ENCODE measurements at regions not wholly inside any gene's neighbourhood (a gene's known extent, or its start where the extent isn't known, plus 50 kb on each side); places are given as distances from the start of the nearest gene placed in this dataset.

DNA sequence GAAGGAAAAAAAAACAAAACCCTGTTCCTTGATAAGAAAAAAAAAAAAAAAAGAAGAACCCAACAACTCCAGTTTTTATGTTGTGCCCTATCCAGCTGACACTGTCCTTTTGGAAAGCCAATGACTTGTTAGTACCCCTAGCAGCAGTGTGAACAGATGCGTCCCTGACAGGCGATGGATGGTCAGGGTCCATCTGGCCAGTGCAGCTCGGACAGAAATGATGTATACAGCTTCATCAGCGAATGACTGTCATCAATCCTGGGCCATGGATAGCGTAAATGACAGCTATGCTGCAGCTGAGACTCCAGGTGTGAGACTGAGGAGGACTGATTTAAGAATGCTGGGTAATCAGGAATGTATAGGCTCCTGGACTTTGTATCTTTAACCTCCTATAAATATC is 318.8 kb upstream of the FIGN start:
- Histone ChIP-seq H3K9me3 (ENCODE audit: low read length) (no peaks in the 10 kb centered on the region), H3K27me3 (ENCODE audit: low read length) (no peaks in the 10 kb centered on the region), H3K27ac (ENCODE audit: low read length) (no peak overlapping the region), H3K9me2 (replicated peaks; ENCODE audit: insufficient read depth, low read length) (no peaks in the 10 kb centered on the region), H4K20me1 (ENCODE audit: insufficient read depth, low read depth, low read length) (no peaks in the 10 kb centered on the region), H3K79me2 (ENCODE audit: low read length) (no peaks in the 10 kb centered on the region), H3K36me3 (ENCODE audit: insufficient read depth, low read length) (no peaks in the 10 kb centered on the region), H2AFZ (ENCODE audit: low read length) (no peak overlapping the region), H3K4me2 (ENCODE audit: low read depth, low read length, poor library complexity, severe bottlenecking) (no peak overlapping the region), H3K4me1 (ENCODE audit: low read length) (no peaks in the 10 kb centered on the region), H3K9ac (ENCODE audit: low read length) (no peak overlapping the region), H3K4me3 (ENCODE audit: low read length) (no peak overlapping the region)
- DNase-seq, result no peak

DNA sequence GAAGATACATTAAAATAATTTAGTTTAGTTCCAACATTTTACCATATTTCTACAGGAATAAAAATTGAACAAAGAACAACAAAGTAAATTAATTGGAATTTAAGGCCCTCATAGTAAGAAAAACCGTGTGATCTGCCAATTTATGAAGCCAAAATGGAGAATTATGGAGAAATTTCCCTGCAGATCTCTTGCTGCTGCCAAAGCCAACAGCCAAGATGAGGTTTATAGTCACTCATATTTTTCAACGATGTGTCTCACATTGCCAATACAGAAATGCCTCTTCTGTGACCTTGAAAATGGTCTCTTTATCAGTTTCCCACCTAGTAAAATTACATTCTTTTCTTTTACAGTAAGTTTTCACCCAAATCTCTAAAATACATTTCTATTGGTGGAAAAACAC is 317.2 kb upstream of the FIGN start:
- Histone ChIP-seq H3K4me2 (ENCODE audit: low read depth, low read length, poor library complexity, severe bottlenecking) (no peak overlapping the region), H3K79me2 (ENCODE audit: low read length) (no peaks in the 10 kb centered on the region), H3K27me3 (ENCODE audit: low read length) (no peaks in the 10 kb centered on the region)

DNA sequence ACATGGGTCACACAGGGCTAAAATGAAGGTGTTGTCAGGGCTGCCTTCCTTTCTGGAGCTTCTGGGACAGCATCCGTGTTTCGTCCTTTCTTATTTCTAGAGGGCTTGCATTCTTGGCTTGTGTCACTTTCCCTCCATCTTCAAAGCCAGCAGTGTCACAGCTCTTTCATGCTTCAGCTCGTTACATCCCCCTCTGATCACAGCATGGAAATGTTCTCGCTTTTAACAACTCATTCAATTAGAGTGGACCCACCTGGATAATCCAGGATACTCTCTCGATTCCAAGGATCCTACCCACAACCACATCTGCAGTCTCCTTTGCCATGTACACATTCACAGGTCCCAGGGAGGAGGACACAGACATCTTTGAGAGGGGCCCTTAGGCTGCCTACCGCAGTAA is 316.2 kb upstream of the FIGN start:
- H3K9me3 ChIP-seq (ENCODE audit: low read length), result no peaks in the 10 kb centered on the region
- H3K79me2 ChIP-seq (ENCODE audit: low read length), result no peaks in the 10 kb centered on the region

More for the DNA sequence above, 317.2 kb upstream of the FIGN start:
- no peak for DNase-seq
- no peaks in the 10 kb centered on the region for H3K9me3 ChIP-seq (ENCODE audit: low read length)
- no peak overlapping the region for H2AFZ ChIP-seq (ENCODE audit: low read length)
- no peaks in the 10 kb centered on the region for H4K20me1 ChIP-seq (ENCODE audit: insufficient read depth, low read depth, low read length)
- no peaks in the 10 kb centered on the region for H3K36me3 ChIP-seq (ENCODE audit: insufficient read depth, low read length)
- no peak overlapping the region for H3K9ac ChIP-seq (ENCODE audit: low read length)
- no peaks in the 10 kb centered on the region for H3K4me1 ChIP-seq (ENCODE audit: low read length)
- H3K4me3 ChIP-seq (ENCODE audit: low read length), result no peak overlapping the region
- H3K27ac ChIP-seq (ENCODE audit: low read length), result no peak overlapping the region
- H3K9me2 ChIP-seq (replicated peaks; ENCODE audit: insufficient read depth, low read length), result no peaks in the 10 kb centered on the region

DNA sequence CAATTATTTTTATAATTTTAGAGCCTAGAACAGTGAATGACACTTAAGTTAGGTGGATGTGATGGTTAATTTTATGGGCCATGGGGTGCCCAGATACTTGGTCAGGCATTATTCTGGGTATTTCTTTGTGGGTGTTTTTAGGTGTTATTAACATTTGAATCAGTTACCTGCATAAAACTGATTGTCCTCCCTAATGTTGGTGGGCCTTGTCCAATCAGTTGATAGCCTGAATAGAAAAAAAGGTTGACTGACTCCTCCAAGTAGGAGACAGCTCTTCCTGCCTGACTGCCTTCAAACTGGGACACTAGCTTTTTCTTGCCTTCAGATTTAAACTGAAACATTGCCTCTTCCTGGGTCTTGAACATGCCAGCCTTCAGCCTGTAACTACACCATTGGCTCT is 312.9 kb upstream of the FIGN start:
- Histone ChIP-seq H3K36me3 (ENCODE audit: insufficient read depth, low read length) (no peaks in the 10 kb centered on the region), H4K20me1 (ENCODE audit: insufficient read depth, low read depth, low read length) (no peaks in the 10 kb centered on the region), H3K9ac (ENCODE audit: low read length) (no peak overlapping the region), H3K79me2 (ENCODE audit: low read length) (no peaks in the 10 kb centered on the region), H3K4me1 (ENCODE audit: low read length) (no peaks in the 10 kb centered on the region), H3K27me3 (ENCODE audit: low read length) (no peaks in the 10 kb centered on the region), H3K4me2 (ENCODE audit: low read depth, low read length, poor library complexity, severe bottlenecking) (no peak overlapping the region), H2AFZ (ENCODE audit: low read length) (no peak overlapping the region), H3K9me3 (ENCODE audit: low read length) (no peaks in the 10 kb centered on the region; the same call in 1 of the 2 replicates), H3K9me2 (replicated peaks; ENCODE audit: insufficient read depth, low read length) (no peaks in the 10 kb centered on the region), H3K4me3 (ENCODE audit: low read length) (no peak overlapping the region), H3K27ac (ENCODE audit: low read length) (no peak overlapping the region)
- no peak for DNase-seq

More for the DNA sequence above, 316.2 kb upstream of the FIGN start:
- H4K20me1 ChIP-seq (ENCODE audit: insufficient read depth, low read depth, low read length), result no peaks in the 10 kb centered on the region
- H3K36me3 ChIP-seq (ENCODE audit: insufficient read depth, low read length), result no peaks in the 10 kb centered on the region
- H3K27ac ChIP-seq (ENCODE audit: low read length), result no peak overlapping the region
- no peak overlapping the region for H3K4me3 ChIP-seq (ENCODE audit: low read length)
- H2AFZ ChIP-seq (ENCODE audit: low read length), result no peak overlapping the region
- H3K4me1 ChIP-seq (ENCODE audit: low read length), result no peaks in the 10 kb centered on the region
- no peak for DNase-seq
- H3K27me3 ChIP-seq (ENCODE audit: low read length), result no peaks in the 10 kb centered on the region
- no peak overlapping the region for H3K4me2 ChIP-seq (ENCODE audit: low read depth, low read length, poor library complexity, severe bottlenecking)
- no peaks in the 10 kb centered on the region for H3K9me2 ChIP-seq (replicated peaks; ENCODE audit: insufficient read depth, low read length)
- no peak overlapping the region for H3K9ac ChIP-seq (ENCODE audit: low read length)

DNA sequence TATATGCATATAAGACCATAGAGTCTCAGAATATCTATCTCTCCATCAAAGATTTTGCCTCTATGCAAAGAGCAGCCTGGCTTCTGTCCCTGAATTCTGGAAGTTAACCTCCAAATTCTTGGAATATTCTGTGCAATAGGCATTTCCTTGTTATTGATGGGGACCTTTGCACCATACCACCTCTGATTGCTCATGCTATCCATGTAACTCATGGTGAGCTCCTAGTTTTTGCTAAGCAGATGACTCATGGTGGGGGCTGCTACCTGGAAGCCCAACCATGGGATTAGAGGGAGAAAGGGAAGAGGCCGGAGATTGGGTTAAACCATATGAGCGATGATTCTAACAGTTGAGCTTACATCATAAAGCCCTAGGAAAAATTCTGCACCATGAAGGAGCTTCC is 310.2 kb upstream of the FIGN start:
- Histone ChIP-seq H3K9me2 (replicated peaks; ENCODE audit: insufficient read depth, low read length) (no peaks in the 10 kb centered on the region), H3K79me2 (ENCODE audit: low read length) (no peaks in the 10 kb centered on the region), H3K36me3 (ENCODE audit: insufficient read depth, low read length) (no peaks in the 10 kb centered on the region), H3K9me3 (ENCODE audit: low read length) (no peaks in the 10 kb centered on the region; the same call in 1 of the 2 replicates), H3K4me3 (ENCODE audit: low read length) (no peak overlapping the region), H2AFZ (ENCODE audit: low read length) (no peak overlapping the region), H3K9ac (ENCODE audit: low read length) (no peak overlapping the region), H3K27me3 (ENCODE audit: low read length) (no peaks in the 10 kb centered on the region), H4K20me1 (ENCODE audit: insufficient read depth, low read depth, low read length) (no peaks in the 10 kb centered on the region), H3K27ac (ENCODE audit: low read length) (no peak overlapping the region), H3K4me2 (ENCODE audit: low read depth, low read length, poor library complexity, severe bottlenecking) (no peak overlapping the region), H3K4me1 (ENCODE audit: low read length) (no peaks in the 10 kb centered on the region)
- DNase-seq, result no peak

DNA sequence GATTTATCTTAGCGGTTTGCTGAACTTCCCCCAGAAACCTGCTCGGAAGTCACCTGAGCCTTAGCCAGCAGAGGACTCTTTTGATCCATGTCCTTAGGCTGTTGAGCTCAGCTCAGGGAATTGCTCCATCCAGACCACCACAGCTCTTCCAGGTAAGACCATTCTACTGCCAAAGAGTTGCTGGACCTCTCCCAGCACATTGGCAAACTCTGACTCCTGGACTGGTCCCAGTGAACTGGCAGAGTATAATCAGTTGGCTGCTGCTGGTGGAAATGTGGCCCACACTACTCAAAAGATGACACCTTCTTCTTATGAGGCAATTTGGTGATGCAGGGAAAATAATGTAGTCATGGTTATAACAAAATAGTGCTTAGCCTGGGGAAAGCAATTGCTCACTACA is 308.8 kb upstream of the FIGN start:
- Histone ChIP-seq H3K27me3 (ENCODE audit: low read length) (no peaks in the 10 kb centered on the region), H3K36me3 (ENCODE audit: insufficient read depth, low read length) (no peaks in the 10 kb centered on the region), H2AFZ (ENCODE audit: low read length) (no peak overlapping the region), H3K79me2 (ENCODE audit: low read length) (no peaks in the 10 kb centered on the region), H3K4me2 (ENCODE audit: low read depth, low read length, poor library complexity, severe bottlenecking) (no peak overlapping the region), H3K4me1 (ENCODE audit: low read length) (no peaks in the 10 kb centered on the region), H4K20me1 (ENCODE audit: insufficient read depth, low read depth, low read length) (no peaks in the 10 kb centered on the region), H3K9me2 (replicated peaks; ENCODE audit: insufficient read depth, low read length) (no peaks in the 10 kb centered on the region), H3K9me3 (ENCODE audit: low read length) (no peaks in the 10 kb centered on the region; the same call in 1 of the 2 replicates), H3K4me3 (ENCODE audit: low read length) (no peak overlapping the region), H3K27ac (ENCODE audit: low read length) (no peak overlapping the region), H3K9ac (ENCODE audit: low read length) (no peak overlapping the region)
- DNase-seq, result no peak

DNA sequence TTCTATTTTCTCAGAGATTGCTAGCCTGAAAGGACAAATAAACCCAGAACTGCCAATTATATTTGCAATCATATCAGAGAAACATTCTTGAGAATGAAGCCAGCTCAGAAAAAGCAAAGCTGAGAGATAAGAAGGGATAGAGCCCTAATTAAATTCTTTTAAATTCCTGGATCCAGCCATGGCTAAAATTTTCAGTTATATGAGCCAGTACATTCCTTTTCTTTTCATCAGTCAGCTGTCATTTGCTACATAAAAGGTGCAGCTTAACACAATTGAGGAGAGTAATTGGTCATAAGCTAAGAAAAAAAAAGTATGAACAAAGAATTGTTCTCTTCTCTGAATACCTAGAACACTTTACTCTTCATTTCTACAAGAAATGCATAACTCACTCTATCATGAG is 303.5 kb upstream of the FIGN start:
- H3K27me3 ChIP-seq (ENCODE audit: low read length), result no peaks in the 10 kb centered on the region
- no peaks in the 10 kb centered on the region for H3K4me1 ChIP-seq (ENCODE audit: low read length)
- no peak overlapping the region for H3K9ac ChIP-seq (ENCODE audit: low read length)
- DNase-seq, result no peak
- no peak overlapping the region for H3K27ac ChIP-seq (ENCODE audit: low read length)
- no peaks in the 10 kb centered on the region for H3K79me2 ChIP-seq (ENCODE audit: low read length)
- no peaks in the 10 kb centered on the region for H3K36me3 ChIP-seq (ENCODE audit: insufficient read depth, low read length)
- H3K4me3 ChIP-seq (ENCODE audit: low read length), result no peak overlapping the region
- H3K9me2 ChIP-seq (replicated peaks; ENCODE audit: insufficient read depth, low read length), result no peaks in the 10 kb centered on the region
- no peaks in the 10 kb centered on the region for H4K20me1 ChIP-seq (ENCODE audit: insufficient read depth, low read depth, low read length)
- H2AFZ ChIP-seq (ENCODE audit: low read length), result no peak overlapping the region
- no peak overlapping the region for H3K4me2 ChIP-seq (ENCODE audit: low read depth, low read length, poor library complexity, severe bottlenecking)
- no peaks in the 10 kb centered on the region for H3K9me3 ChIP-seq (ENCODE audit: low read length)

DNA sequence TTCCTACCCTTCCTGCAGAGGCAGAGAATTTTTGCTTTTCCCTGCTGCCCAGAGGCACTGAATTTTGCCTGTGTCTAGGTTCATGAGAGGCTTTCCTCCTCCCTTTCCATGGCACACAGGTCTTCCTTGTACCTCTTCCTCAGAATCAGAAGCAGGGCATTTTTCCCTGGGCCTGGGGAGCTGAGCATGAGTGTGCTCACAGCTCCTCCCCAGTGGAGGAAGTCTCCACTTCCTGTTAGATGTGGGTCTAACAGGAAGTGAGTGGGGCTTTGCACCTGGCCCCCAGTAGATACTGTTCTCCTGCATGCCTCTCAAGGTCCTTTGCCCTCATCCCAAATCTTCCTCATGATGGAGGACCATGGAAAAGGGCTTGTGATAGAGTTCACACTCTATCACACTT is 297.2 kb upstream of the FIGN start:
- H3K27ac ChIP-seq (ENCODE audit: low read length), result no peak overlapping the region
- DNase-seq, result no peak
- H4K20me1 ChIP-seq (ENCODE audit: insufficient read depth, low read depth, low read length), result no peaks in the 10 kb centered on the region
- no peaks in the 10 kb centered on the region for H3K27me3 ChIP-seq (ENCODE audit: low read length)
- H3K9ac ChIP-seq (ENCODE audit: low read length), result no peak overlapping the region
- no peaks in the 10 kb centered on the region for H3K9me2 ChIP-seq (replicated peaks; ENCODE audit: insufficient read depth, low read length)
- H2AFZ ChIP-seq (ENCODE audit: low read length), result no peak overlapping the region
- no peak overlapping the region for H3K4me2 ChIP-seq (ENCODE audit: low read depth, low read length, poor library complexity, severe bottlenecking)
- H3K79me2 ChIP-seq (ENCODE audit: low read length), result no peaks in the 10 kb centered on the region
- H3K4me3 ChIP-seq (ENCODE audit: low read length), result no peak overlapping the region
- no peaks in the 10 kb centered on the region; the same call in 1 of the 2 replicates for H3K9me3 ChIP-seq (ENCODE audit: low read length)
- H3K36me3 ChIP-seq (ENCODE audit: insufficient read depth, low read length), result no peaks in the 10 kb centered on the region
- no peaks in the 10 kb centered on the region for H3K4me1 ChIP-seq (ENCODE audit: low read length)

DNA sequence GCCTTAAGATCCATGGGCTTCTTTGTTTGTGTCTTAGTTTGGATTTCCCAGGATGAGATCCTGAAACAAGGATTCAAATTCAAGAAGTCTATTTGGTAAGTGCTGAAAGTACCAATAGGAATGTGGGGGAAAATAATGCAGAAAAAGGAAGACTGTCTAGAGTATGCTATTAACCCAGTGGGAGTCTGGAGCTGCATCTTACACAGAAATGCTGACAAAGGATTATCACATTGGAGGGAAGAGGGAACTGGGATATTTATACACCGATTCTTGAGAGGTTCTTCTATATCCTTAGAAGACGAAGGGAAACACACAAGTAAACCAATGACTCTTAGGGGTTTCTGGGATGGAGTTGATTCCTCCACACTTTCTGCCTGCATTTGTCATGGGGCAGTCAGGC is 294.8 kb upstream of the FIGN start:
- no peaks in the 10 kb centered on the region for H4K20me1 ChIP-seq (ENCODE audit: insufficient read depth, low read depth, low read length)
- H3K4me1 ChIP-seq (ENCODE audit: low read length), result no peaks in the 10 kb centered on the region
- no peaks in the 10 kb centered on the region; the same call in 1 of the 2 replicates for H3K9me3 ChIP-seq (ENCODE audit: low read length)
- no peak overlapping the region for H3K4me3 ChIP-seq (ENCODE audit: low read length)
- no peak for DNase-seq
- no peak overlapping the region for H2AFZ ChIP-seq (ENCODE audit: low read length)
- no peaks in the 10 kb centered on the region for H3K27me3 ChIP-seq (ENCODE audit: low read length)
- H3K27ac ChIP-seq (ENCODE audit: low read length), result no peak overlapping the region
- H3K36me3 ChIP-seq (ENCODE audit: insufficient read depth, low read length), result no peaks in the 10 kb centered on the region
- no peak overlapping the region for H3K4me2 ChIP-seq (ENCODE audit: low read depth, low read length, poor library complexity, severe bottlenecking)
- H3K9me2 ChIP-seq (replicated peaks; ENCODE audit: insufficient read depth, low read length), result no peaks in the 10 kb centered on the region
- H3K79me2 ChIP-seq (ENCODE audit: low read length), result no peaks in the 10 kb centered on the region
- no peak overlapping the region for H3K9ac ChIP-seq (ENCODE audit: low read length)

All from Karpas-422 (cell line).